ENCODE measurements at regions not wholly inside any gene's neighbourhood (a gene's known extent, or its start where the extent isn't known, plus 50 kb on each side); places are given as distances from the start of the nearest gene placed in this dataset.

DNA sequence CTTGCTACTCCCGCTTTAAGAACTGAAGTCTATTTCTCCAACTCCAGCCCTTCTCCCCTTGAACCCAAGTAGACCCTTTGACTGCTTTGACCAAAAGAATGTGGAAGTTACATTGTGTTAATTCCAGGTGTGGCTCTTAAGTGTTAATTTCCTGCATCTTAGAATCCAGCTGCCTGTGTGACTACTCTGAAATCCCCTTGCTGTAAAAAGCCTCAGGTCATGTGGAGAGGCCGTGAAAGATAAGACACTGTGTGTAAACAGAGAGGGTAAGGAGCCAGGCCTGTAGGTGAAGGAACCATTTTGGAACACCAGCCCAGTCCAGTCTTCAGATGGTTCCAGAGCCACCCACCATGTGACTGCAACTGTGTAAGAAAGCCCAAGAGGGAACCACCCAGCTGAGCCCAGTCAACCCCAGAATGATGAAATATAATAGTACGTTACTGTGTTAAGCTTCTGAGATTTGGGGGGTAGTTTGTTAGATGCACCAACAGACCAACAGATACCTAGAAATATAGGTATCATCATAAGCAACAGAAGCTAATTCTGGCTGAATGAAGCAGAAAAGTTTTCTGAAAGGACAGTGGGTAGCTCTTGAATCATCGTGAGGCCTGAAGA lies 59.4 kb upstream of the CCDC112 start:
- no peaks in the 10 kb centered on the region for H3K36me3 ChIP-seq
- intact Hi-C loops (cut with DNase I; ENCODE audit: low total_unique reads), result no loop called here
- no peaks in the 10 kb centered on the region for H3K27me3 ChIP-seq
- TF ChIP-seq, protein P1, sequence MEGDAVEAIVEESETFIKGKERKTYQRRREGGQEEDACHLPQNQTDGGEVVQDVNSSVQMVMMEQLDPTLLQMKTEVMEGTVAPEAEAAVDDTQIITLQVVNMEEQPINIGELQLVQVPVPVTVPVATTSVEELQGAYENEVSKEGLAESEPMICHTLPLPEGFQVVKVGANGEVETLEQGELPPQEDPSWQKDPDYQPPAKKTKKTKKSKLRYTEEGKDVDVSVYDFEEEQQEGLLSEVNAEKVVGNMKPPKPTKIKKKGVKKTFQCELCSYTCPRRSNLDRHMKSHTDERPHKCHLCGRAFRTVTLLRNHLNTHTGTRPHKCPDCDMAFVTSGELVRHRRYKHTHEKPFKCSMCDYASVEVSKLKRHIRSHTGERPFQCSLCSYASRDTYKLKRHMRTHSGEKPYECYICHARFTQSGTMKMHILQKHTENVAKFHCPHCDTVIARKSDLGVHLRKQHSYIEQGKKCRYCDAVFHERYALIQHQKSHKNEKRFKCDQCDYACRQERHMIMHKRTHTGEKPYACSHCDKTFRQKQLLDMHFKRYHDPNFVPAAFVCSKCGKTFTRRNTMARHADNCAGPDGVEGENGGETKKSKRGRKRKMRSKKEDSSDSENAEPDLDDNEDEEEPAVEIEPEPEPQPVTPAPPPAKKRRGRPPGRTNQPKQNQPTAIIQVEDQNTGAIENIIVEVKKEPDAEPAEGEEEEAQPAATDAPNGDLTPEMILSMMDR (IDR thresholded peaks at IDR 0.05), result no peak
- TF ChIP-seq POLR2A (IDR thresholded peaks at IDR 0.05), result no peak
- DNase-seq, result no peak
- no peaks in the 10 kb centered on the region for H3K9me3 ChIP-seq
- no peak overlapping the region for H3K27ac ChIP-seq
- H3K4me3 ChIP-seq, result no peak overlapping the region
- no peaks in the 10 kb centered on the region for H3K4me1 ChIP-seq

DNA sequence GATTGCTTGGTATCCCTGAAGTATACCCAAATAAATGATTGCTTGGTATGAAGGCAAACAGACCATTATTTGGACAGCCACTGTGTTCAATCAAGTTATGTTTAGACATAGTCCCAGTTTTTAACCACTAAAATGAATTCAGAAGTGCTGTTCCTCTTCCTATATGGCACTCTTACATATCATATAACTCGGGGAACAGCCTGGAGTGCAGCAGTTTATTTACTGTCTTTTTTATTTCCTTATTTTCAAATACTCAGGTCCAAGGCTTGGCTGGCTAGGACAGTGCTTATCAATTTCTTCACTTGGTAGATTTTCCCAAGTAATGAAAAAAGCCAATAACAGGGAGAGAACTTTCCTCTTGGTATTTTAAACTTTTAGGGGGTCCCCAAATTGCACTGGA lies 58.6 kb upstream of the CCDC112 start:
- no peak for DNase-seq
- Histone ChIP-seq H3K4me3 (no peak overlapping the region), H3K9me3 (no peaks in the 10 kb centered on the region), H3K4me1 (no peaks in the 10 kb centered on the region), H3K27ac (no peak overlapping the region), H3K36me3 (no peaks in the 10 kb centered on the region), H3K27me3 (no peaks in the 10 kb centered on the region)
- no peak for TF ChIP-seq POLR2A (IDR thresholded peaks at IDR 0.05)
- TF ChIP-seq, protein P1 (IDR thresholded peaks at IDR 0.05), result no peak
- intact Hi-C loops (cut with DNase I; ENCODE audit: low total_unique reads), result no loop called here

DNA sequence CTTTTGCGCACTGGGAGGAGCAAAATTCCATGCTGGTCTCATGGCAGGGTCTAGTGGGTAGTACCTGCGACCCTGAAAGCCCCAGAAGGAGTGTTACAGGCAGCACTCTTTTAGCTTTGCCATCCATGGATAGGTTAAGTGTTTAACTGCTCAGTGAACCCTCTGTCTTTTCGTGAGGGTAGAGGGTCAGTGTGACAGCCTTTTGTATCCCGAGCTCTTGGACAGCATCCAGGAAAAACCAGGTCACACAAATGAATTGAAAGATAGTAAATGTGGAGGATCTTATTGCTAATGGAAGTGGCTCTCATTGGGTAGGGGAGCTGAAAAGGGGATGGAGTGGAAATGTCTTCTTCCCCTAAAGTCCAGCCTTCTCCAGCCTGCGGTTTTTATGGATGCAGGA lies 57.8 kb upstream of the CCDC112 start:
- H3K27ac ChIP-seq, result no peak overlapping the region
- no peak overlapping the region for H3K4me3 ChIP-seq
- no peaks in the 10 kb centered on the region for H3K36me3 ChIP-seq
- no peaks in the 10 kb centered on the region for H3K9me3 ChIP-seq
- peaks cover 0 to under 1% of the 10 kb centered on the region in 2 donors for H3K4me1 ChIP-seq
- intact Hi-C loops (cut with DNase I; ENCODE audit: low total_unique reads), result no loop called here
- H3K27me3 ChIP-seq, result no peaks in the 10 kb centered on the region
- no peak for TF ChIP-seq POLR2A (IDR thresholded peaks at IDR 0.05)
- TF ChIP-seq, protein P1 (IDR thresholded peaks at IDR 0.05), result no peak
- DNase-seq, result no peak

DNA sequence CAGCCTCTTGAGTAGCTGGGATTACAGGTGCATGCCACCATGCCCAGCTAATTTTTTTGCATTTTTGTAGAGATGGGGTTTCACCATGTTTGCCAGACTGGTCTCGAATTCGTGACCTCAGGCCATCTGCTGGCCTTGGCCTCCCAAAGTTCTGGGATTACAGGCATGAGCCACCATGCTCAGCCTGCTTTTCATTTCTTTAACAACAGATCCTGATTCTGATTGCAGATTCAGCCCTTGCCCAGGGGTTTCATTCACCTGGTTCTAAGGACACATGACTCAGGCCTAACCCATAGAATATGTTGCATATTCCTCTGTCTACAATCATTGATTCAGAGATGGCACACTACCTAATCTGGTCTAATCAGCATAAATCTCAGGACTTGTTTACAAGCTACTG lies 56.1 kb upstream of the CCDC112 start:
- H3K36me3 ChIP-seq, result no peaks in the 10 kb centered on the region
- no peaks in the 10 kb centered on the region for H3K27me3 ChIP-seq
- no peaks in the 10 kb centered on the region for H3K9me3 ChIP-seq
- no peak for TF ChIP-seq POLR2A (IDR thresholded peaks at IDR 0.05)
- TF ChIP-seq, protein P1 (IDR thresholded peaks at IDR 0.05), result no peak
- intact Hi-C loops (cut with DNase I; ENCODE audit: low total_unique reads), result no loop called here
- no peak overlapping the region for H3K4me3 ChIP-seq
- no peak for DNase-seq
- H3K27ac ChIP-seq, result no peak overlapping the region
- H3K4me1 ChIP-seq, result peaks cover 0 to 3% of the 10 kb centered on the region in 2 donors

DNA sequence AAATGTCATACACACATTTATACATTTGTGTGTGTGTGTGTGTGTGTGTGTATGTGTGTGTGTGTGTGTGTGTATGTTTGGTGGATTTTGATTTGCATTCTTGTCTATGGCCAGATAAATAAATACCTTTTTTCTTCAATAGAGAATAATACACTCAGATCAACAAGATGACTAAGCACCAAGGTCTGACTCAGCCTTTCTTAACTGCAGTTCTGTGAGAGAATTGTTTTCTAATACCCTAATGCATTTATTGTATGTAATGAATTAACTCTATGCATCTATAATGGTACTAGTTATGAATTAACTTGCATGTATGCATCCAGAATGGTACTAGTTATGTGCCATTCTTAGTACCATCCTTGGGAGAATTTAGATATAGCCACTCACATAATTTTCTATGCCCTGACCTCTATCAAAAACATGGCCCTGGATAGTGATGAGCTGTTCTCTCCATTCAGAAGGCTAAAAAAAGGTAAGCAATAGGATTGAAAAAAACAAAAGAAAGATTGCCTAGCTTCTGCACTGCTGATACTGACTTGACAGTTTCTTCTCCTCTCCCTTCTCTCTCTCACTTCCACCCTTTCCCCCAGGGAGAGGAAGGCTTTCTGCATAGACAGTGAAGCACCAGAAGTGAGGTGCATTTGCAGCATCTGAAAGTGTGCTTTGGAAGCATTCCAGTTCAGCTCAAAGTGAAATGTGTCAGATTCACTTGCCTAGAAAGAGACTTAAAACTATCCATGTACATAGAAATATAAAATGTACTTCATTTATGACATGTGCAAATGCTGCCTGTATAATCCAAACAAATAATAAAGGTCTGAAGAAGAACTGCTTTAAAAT lies 55.1 kb upstream of the CCDC112 start:
- no peaks in the 10 kb centered on the region for H3K36me3 ChIP-seq
- TF ChIP-seq POLR2A (IDR thresholded peaks at IDR 0.05), result no peak
- TF ChIP-seq, protein P1 (IDR thresholded peaks at IDR 0.05), result no peak
- no peaks in the 10 kb centered on the region for H3K27me3 ChIP-seq
- no peak for DNase-seq
- H3K4me3 ChIP-seq, result no peak overlapping the region
- intact Hi-C loops (cut with DNase I; ENCODE audit: low total_unique reads), result no loop called here
- no peaks in the 10 kb centered on the region for H3K9me3 ChIP-seq
- no peak overlapping the region for H3K27ac ChIP-seq
- peaks cover 0 to 3% of the 10 kb centered on the region in 2 donors for H3K4me1 ChIP-seq
